Pancreas (tissue), 10 donors: ENCODE measurements at regions not wholly inside any gene's neighbourhood (a gene's known extent, or its start where the extent isn't known, plus 50 kb on each side); places are given as distances from the start of the nearest gene placed in this dataset.
"Not testable (repeated sequence)": the region's sequence is repeated elsewhere in the genome, so short reads cannot be mapped to it uniquely, and the experiment has no call there.

Experiments used
- ATAC-seq, 4 donors: fragments of 200-7000 bp; cut with Tn5 transposase; one replicate each; pipeline versions ENCODE4 v1.8.0 to v1.9.1; 2020; ENCODE audit warnings: mild to moderate bottlenecking in 4 of 4, moderate library complexity in 4 of 4
- DNase-seq, 6 donors: peaks; one replicate each; pipeline ENCODE4 v3.0.0-alpha.2; 2020
- FAIRE-seq: peaks from 2 replicates; lab custom pipeline; 2012; peaks lifted over from hg19 to GRCh38; lab: Jason Lieb, UNC
- H3K27ac ChIP-seq, 4 donors: fragments of 200-600 bp; sonication (generic); 1 replicate in 3 of 4; 2 replicates in 1 of 4; pipeline versions ENCODE4 v1.5.0 to v1.8.0; 2020
- H3K27me3 ChIP-seq, 4 donors: fragments of 200-600 bp; one replicate each; pipeline ENCODE4 v1.8.0; 2021
- H3K36me3 ChIP-seq, 3 donors: fragments of 200-600 bp; sonication (generic) in 1 of 3; one replicate each; pipeline versions ENCODE4 v1.5.0 to v1.8.0; 2020 to 2021
- H3K4me1 ChIP-seq, 3 donors: fragments of 200-600 bp; one replicate each; pipeline ENCODE4 v1.8.0; 2021
- H3K4me3 ChIP-seq, 4 donors: fragments of 200-600 bp; sonication (generic) in 2 of 4; one replicate each; pipeline versions ENCODE4 v1.5.0 to v1.8.0; 2020 to 2021
- H3K9me3 ChIP-seq, 4 donors: fragments of 200-600 bp; one replicate each; pipeline ENCODE4 v1.8.0; 2021
- CTCF ChIP-seq, 4 donors: fragments of 200-600 bp; sonication (generic) in 3 of 4; IDR thresholded peaks; one replicate each; pipeline versions ENCODE4 v1.5.0 to v1.8.0; 2021; ENCODE audit warnings: antibody characterized with exemption in 4 of 4
- WGBS, 2 donors: extraction: QIAGEN DNeasy Blood & Tissue Kit; methylation state at CpG; one replicate each; pipeline ENCODE4 v1.1.7; 2013; 5-methylcytosine and 5-hydroxymethylcytosine counted together
- intact Hi-C, 3 donors: fragments of 100-400 bp; cut with DNase I; formaldehyde crosslinking; loops; one replicate each; pipeline versions ENCODE4 v1.11.1 to v1.14.2; 2022
- donor health status: healthy with polysubstance abuse.
- donor health status: DM: no; HTN: no; CAD: no; lungs with moderate emphysema.
- donor health status: DM: no; HTN: no; CAD: no.
- donor health status: control.
- donor health status: control.
- donor health status: Bipolar disorder and iron deficiency.
- donor health status: DM: yes; HTN: yes; CAD: no.
- donor health status: DM: no; HTN: no; CAD: no.
- donor health status: DM: no; HTN: no; CAD: no.
- donor health status: DM: yes; HTN: yes; CAD: no.

DNA sequence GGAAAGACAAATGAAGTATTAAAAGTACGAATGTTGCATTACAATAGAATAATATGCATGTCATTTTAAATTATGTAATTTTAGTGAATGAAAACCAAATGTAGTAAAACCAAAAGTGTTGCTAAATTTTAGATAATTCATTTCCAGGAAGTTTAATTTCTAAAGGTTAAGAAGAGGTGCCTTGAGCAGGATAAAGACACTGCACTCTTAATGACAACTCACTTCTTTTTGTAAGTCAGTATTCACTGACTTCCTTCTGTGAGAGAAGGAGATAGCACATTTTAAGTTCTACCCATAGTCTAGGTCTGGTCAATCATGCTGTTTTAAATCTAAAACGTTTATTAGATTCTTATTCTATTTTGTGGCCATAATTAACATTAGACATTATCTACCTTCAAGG, 160.2 kb downstream of the CRPPA start:
- FAIRE-seq (no peak), DNase-seq (no peak), ATAC-seq (no peak)
- 55 to 65% methylated on average over 2 of the region's 2 CpGs for WGBS, 2 donors
- no peaks in the 10 kb centered on the region for H3K4me1 ChIP-seq
- no peaks in the 10 kb centered on the region for H3K36me3 ChIP-seq
- H3K4me3 ChIP-seq: no peak overlapping the region
- H3K27ac ChIP-seq: no peak overlapping the region
- TF ChIP-seq CTCF (IDR thresholded peaks at IDR 0.05): no peak
- no peaks in the 10 kb centered on the region for H3K27me3 ChIP-seq
- intact Hi-C loops: no loop called here
- no peaks in the 10 kb centered on the region for H3K9me3 ChIP-seq

DNA sequence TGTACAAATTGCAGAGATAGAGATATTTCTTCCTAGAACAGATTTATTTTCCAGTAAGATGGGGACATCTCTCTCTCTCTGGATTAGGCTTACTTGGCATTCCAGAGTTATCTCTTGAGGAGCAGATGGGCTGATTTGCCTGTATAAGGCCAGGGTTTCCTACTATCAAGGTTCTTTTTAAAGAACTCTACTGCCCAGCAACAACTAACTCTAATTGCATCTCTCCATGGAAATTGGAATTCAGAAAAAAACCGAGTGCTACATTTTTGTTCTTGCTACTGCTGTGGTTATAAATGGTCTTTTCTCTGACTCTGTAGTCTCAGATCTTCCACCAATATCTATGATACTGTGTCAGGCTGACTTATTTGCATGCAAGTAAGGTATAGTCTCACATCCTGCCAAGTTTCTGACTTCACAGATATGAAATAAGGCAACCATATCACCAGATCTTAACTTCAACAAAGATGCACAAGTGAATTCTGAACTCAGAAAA, 161.1 kb downstream of the CRPPA start:
- FAIRE-seq (no peak), DNase-seq (no peak), ATAC-seq (no peak)
- no peaks in the 10 kb centered on the region for H3K4me1 ChIP-seq
- H3K27me3 ChIP-seq: no peaks in the 10 kb centered on the region
- H3K9me3 ChIP-seq: no peaks in the 10 kb centered on the region
- no peak overlapping the region for H3K4me3 ChIP-seq
- H3K27ac ChIP-seq: no peak overlapping the region
- WGBS, 2 donors: 46 to 55% methylated on average over 1 of the region's 1 CpG
- H3K36me3 ChIP-seq: no peaks in the 10 kb centered on the region
- intact Hi-C loops: no loop called here
- TF ChIP-seq CTCF (IDR thresholded peaks at IDR 0.05): no peak

- H3K4me1 ChIP-seq, H3K4me3 ChIP-seq, H3K36me3 ChIP-seq, H3K27me3 ChIP-seq, DNase-seq, H3K27ac ChIP-seq, FAIRE-seq, H3K9me3 ChIP-seq, intact Hi-C loops, ATAC-seq: not testable (repeated sequence)
- WGBS, 2 donors: 88 to 93% methylated on average over 1 of the region's 1 CpG
Measured at GRCh38 chr7:16256419-16256818, 164.9 kb downstream of the CRPPA start.

GRCh38 chr7:16255952-16256351, 165.4 kb downstream of the CRPPA start:
- H3K27ac ChIP-seq, ATAC-seq, FAIRE-seq, H3K27me3 ChIP-seq, intact Hi-C loops, H3K4me1 ChIP-seq, H3K4me3 ChIP-seq, H3K9me3 ChIP-seq, H3K36me3 ChIP-seq, DNase-seq: not testable (repeated sequence)
- WGBS, 2 donors: 89 to 92% methylated on average over 2 of the region's 2 CpGs

DNA sequence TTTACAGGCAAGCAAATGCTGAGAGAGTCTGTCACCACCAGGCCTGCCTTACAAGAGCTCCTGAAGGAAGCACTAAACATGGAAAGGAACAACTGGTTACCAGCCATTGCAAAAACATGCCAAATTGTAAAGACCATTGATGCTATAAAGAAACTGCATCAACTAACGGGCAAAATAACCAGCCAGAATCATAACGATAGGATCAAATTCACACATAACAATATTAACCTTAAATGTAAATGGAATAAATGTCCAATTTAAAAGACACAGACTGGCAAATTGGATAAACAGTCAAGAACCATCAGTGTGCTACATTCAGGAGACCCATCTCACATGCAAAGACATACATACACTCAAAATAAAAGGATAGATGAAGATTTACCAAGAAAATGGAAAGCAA, 170.7 kb downstream of the CRPPA start:
- H3K27ac ChIP-seq, H3K4me1 ChIP-seq, intact Hi-C loops, H3K36me3 ChIP-seq, DNase-seq, H3K27me3 ChIP-seq, H3K9me3 ChIP-seq, H3K4me3 ChIP-seq, ATAC-seq, FAIRE-seq: not testable (repeated sequence)
- 98% methylated on average over 2 of the region's 2 CpGs for WGBS, 2 donors

DNA sequence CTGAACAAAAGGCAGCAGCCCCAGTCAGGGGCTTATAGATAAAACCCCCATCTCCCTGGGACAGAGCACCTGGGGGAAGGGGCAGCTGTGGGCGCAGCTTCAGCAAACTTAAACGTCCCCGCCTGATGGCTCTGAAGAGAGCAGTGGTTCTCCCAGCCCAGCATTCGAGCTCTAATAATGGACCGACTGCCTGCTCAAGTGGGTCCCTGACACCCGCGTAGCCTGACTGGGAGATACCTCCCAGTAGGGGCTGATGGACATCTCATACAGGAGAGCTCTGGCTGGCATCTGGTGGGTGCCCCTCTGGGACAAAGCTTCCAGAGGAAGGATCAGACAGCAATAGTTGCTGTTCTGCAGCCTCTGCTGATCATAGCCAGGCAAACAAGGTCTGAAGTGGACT, 172.1 kb downstream of the CRPPA start:
- DNase-seq, H3K4me3 ChIP-seq, H3K27me3 ChIP-seq, H3K9me3 ChIP-seq, ATAC-seq, H3K36me3 ChIP-seq, H3K4me1 ChIP-seq, intact Hi-C loops, H3K27ac ChIP-seq, FAIRE-seq: not testable (repeated sequence)
- 95 to 96% methylated on average over 7 of the region's 7 CpGs for WGBS, 2 donors

DNA sequence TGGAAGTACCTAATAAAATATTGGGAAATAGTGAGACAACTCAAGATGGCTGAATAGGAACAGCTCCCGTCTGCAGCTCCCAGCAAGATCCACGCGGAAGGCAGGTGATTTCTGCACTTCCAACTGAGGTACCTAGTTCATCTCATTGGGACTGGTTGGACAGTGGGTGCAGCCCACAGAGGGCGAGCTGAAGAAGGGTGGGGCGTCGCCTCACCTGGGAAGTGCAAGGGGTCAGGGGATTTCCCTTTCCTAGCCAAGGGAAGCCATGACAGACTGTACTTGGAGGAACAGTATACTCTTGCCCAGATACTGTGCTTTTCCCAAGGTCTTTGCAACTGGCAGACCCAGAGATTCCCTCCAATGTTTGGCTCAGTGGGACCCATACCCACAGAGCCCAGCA, 172.8 kb downstream of the CRPPA start:
- ATAC-seq, H3K27me3 ChIP-seq, H3K4me3 ChIP-seq, H3K27ac ChIP-seq, H3K9me3 ChIP-seq, FAIRE-seq, DNase-seq, H3K36me3 ChIP-seq, H3K4me1 ChIP-seq, intact Hi-C loops: not testable (repeated sequence)
- WGBS, 2 donors: 97 to 98% methylated on average over 6 of the region's 6 CpGs
